ENCODE measurements at regions not wholly inside any gene's neighbourhood (a gene's known extent, or its start where the extent isn't known, plus 50 kb on each side); places are given as distances from the start of the nearest gene placed in this dataset.

DNA sequence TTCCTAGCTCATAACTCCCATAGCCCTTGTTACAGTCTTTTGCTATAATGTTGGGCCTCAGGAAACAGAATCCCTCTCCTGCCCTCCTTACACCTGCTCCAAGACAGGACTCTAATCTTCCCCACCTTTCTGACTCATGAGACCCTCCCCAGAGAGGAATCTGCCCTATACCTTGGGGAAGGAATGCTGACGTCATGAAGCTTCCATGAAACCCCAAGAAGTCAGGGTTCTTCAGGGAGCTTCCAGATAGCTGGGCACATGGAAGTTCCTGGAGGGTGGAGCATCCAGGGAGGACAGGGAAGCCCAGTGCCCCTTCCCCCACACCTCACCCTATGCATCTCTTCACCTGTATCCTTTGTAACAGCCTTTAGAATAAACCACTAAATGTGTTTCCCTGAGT lies 285.7 kb downstream of the SOX9 start:
- H3K4me2 ChIP-seq (replicated peaks; ENCODE audit: extremely low read depth, low read length, poor library complexity, severe bottlenecking), result no peak overlapping the region

DNA sequence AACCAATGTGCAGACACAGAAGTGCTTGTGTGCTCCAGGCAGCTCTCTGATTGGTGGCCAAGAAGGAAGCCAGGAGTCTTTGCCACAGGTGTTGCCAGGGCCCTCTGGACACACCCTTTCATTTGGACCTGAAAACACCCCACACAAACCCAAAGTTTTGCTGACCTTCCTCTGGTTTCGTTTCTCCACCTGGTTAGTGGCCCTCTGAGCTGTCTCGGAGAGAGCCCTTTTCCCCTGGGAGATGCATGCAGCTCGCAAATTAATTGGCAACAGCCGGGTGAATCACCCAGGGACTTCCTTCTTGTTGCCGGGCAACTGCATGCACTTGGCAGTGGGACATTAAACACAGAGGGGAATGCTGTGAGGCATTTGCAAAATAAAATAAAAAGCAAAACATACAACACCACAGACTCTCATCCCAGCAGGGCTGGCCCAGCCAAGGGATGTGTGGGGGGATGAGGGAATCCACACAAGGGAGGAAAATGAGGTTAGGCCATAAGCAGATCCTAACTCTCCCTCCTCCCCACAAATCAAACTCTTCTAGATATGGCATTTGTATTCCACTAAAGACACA lies 286.6 kb downstream of the SOX9 start:
- DNase-seq, result no peak
- Mint-ChIP-seq H3K27me3 (ENCODE audit: low read depth in 3 of 3) (peaks cover 0 to 2% (median 2%) of the 10 kb centered on the region in 3 donors), H3K9me3 (peaks cover 4 to 18% (median 8%) of the 10 kb centered on the region in 7 donors), H3K27ac (no peak overlapping the region), H3K36me3 (no peaks in the 10 kb centered on the region), H3K4me3 (no peak overlapping the region), H3K4me1 (no peaks in the 10 kb centered on the region)
- WGBS (ENCODE audit: insufficient coverage), result 14% methylated on average over 1 of the region's 5 CpGs
- Histone ChIP-seq H3K36me3 (replicated peaks in 1 of 2; ENCODE audit: control insufficient read depth in 1 of 2, insufficient read depth in 2 of 2, low read length in 2 of 2) (no peaks in the 10 kb centered on the region), H4K20me1 (ENCODE audit: insufficient read depth, low read length) (no peaks in the 10 kb centered on the region), H3K4me2 (replicated peaks; ENCODE audit: extremely low read depth, low read length, poor library complexity, severe bottlenecking) (no peak overlapping the region), H2AFZ (ENCODE audit: insufficient read depth, low read depth, low read length, poor library complexity, severe bottlenecking) (no peak overlapping the region), H3K9me3 (replicated peaks in 1 of 2; ENCODE audit: control insufficient read depth in 1 of 2, insufficient read depth in 1 of 2, low read length in 2 of 2) (peaks cover 0 to 4% of the 10 kb centered on the region in 2 donors), H3K27me3 (ENCODE audit: control insufficient read depth in 2 of 2, insufficient read depth in 2 of 2, low read length in 2 of 2) (no peaks in the 10 kb centered on the region), H3K79me2 (ENCODE audit: insufficient read depth, low read length) (no peaks in the 10 kb centered on the region), H3K27ac (ENCODE audit: low read depth in 1 of 2, low read length in 2 of 2) (no peak overlapping the region), H3K4me3 (replicated peaks in 1 of 3; ENCODE audit: low read depth in 2 of 3, low read length in 3 of 3) (no peak overlapping the region), H3K4me1 (ENCODE audit: control insufficient read depth in 1 of 2, insufficient read depth in 2 of 2, low read length in 2 of 2) (no peaks in the 10 kb centered on the region), H3K9ac (ENCODE audit: insufficient read depth, low read length, poor library complexity, severe bottlenecking) (no peak overlapping the region)
- intact Hi-C loops (cut with micrococcal nuclease), result no loop called here
- TF ChIP-seq, protein P1, sequence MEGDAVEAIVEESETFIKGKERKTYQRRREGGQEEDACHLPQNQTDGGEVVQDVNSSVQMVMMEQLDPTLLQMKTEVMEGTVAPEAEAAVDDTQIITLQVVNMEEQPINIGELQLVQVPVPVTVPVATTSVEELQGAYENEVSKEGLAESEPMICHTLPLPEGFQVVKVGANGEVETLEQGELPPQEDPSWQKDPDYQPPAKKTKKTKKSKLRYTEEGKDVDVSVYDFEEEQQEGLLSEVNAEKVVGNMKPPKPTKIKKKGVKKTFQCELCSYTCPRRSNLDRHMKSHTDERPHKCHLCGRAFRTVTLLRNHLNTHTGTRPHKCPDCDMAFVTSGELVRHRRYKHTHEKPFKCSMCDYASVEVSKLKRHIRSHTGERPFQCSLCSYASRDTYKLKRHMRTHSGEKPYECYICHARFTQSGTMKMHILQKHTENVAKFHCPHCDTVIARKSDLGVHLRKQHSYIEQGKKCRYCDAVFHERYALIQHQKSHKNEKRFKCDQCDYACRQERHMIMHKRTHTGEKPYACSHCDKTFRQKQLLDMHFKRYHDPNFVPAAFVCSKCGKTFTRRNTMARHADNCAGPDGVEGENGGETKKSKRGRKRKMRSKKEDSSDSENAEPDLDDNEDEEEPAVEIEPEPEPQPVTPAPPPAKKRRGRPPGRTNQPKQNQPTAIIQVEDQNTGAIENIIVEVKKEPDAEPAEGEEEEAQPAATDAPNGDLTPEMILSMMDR (IDR thresholded peaks at IDR 0.05), result no peak

More for the DNA sequence above, 285.7 kb downstream of the SOX9 start:
- H3K4me1 Mint-ChIP-seq, result no peaks in the 10 kb centered on the region
- no peaks in the 10 kb centered on the region for H3K27me3 ChIP-seq (ENCODE audit: control insufficient read depth in 2 of 2, insufficient read depth in 2 of 2, low read length in 2 of 2)
- no peak for DNase-seq
- no CpG with 5 or more reads among the region's 1 CpG for WGBS (ENCODE audit: insufficient coverage)
- H4K20me1 ChIP-seq (ENCODE audit: insufficient read depth, low read length), result no peaks in the 10 kb centered on the region
- no peak overlapping the region for H3K4me3 Mint-ChIP-seq
- H3K9me3 Mint-ChIP-seq, result peaks cover 4 to 15% (median 8%) of the 10 kb centered on the region in 7 donors
- H3K27ac ChIP-seq (ENCODE audit: low read depth in 1 of 2, low read length in 2 of 2), result no peak overlapping the region
- no peak overlapping the region for H3K4me3 ChIP-seq (replicated peaks in 1 of 3; ENCODE audit: low read depth in 2 of 3, low read length in 3 of 3)
- H3K4me1 ChIP-seq (ENCODE audit: control insufficient read depth in 1 of 2, insufficient read depth in 2 of 2, low read length in 2 of 2), result no peaks in the 10 kb centered on the region
- no peaks in the 10 kb centered on the region for H3K36me3 Mint-ChIP-seq
- H3K79me2 ChIP-seq (ENCODE audit: insufficient read depth, low read length), result no peaks in the 10 kb centered on the region
- no peak overlapping the region for H3K27ac Mint-ChIP-seq
- TF ChIP-seq, protein P1 (IDR thresholded peaks at IDR 0.05), result no peak
- intact Hi-C loops (cut with micrococcal nuclease), result no loop called here
- peaks cover 0 to 4% of the 10 kb centered on the region in 2 donors for H3K9me3 ChIP-seq (replicated peaks in 1 of 2; ENCODE audit: control insufficient read depth in 1 of 2, insufficient read depth in 1 of 2, low read length in 2 of 2)
- peaks cover 0 to 2% (median 2%) of the 10 kb centered on the region in 3 donors for H3K27me3 Mint-ChIP-seq (ENCODE audit: low read depth in 3 of 3)
- no peaks in the 10 kb centered on the region for H3K36me3 ChIP-seq (replicated peaks in 1 of 2; ENCODE audit: control insufficient read depth in 1 of 2, insufficient read depth in 2 of 2, low read length in 2 of 2)
- no peak overlapping the region for H2AFZ ChIP-seq (ENCODE audit: insufficient read depth, low read depth, low read length, poor library complexity, severe bottlenecking)
- no peak overlapping the region for H3K9ac ChIP-seq (ENCODE audit: insufficient read depth, low read length, poor library complexity, severe bottlenecking)
